Kidney (tissue), 13 donors: ENCODE measurements at regions not wholly inside any gene's neighbourhood (a gene's known extent, or its start where the extent isn't known, plus 50 kb on each side); places are given as distances from the start of the nearest gene placed in this dataset.

Source experiments
- DNase-seq, 5 donors: peaks; one replicate each; pipeline ENCODE4 v3.0.0-alpha.2; 2013 to 2020
- FAIRE-seq: peaks from 2 replicates; lab custom pipeline; 2012; peaks lifted over from hg19 to GRCh38; lab: Jason Lieb, UNC
- H3K27ac ChIP-seq, 2 donors: one replicate each; pipeline ENCODE4 v1.7.0; 2013; ENCODE audit warnings: low read depth in 2 of 2, low read length in 2 of 2, inconsistent platforms in 1 of 2
- H3K27me3 ChIP-seq: one replicate; pipeline ENCODE4 v1.7.1; 2013; ENCODE audit warnings: low read length, inconsistent platforms; ENCODE audit not compliant: control insufficient read depth, insufficient read depth
- H3K36me3 ChIP-seq, 3 donors: one replicate each; pipeline versions ENCODE4 v1.7.0 to v1.7.1; 2013; ENCODE audit warnings: low read length in 3 of 3, control low read depth in 1 of 3, inconsistent platforms in 1 of 3; ENCODE audit not compliant: insufficient read depth in 3 of 3, control insufficient read depth in 2 of 3
- H3K4me1 ChIP-seq, 3 donors: one replicate each; pipeline versions ENCODE4 v1.7.0 to v1.7.1; 2013; ENCODE audit warnings: low read length in 3 of 3, inconsistent platforms in 1 of 3, low read depth in 1 of 3; ENCODE audit not compliant: control insufficient read depth in 2 of 3, insufficient read depth in 2 of 3
- H3K4me3 ChIP-seq, 3 donors: one replicate each; pipeline versions ENCODE4 v1.7.0 to v1.8.1; 2013; ENCODE audit warnings: low read length in 3 of 3, control low read depth in 1 of 3, inconsistent platforms in 1 of 3
- H3K9ac ChIP-seq, 3 donors: one replicate each; pipeline versions ENCODE4 v1.7.0 to v1.7.1; 2013; ENCODE audit warnings: low read length in 3 of 3, control low read depth in 1 of 3, inconsistent platforms in 1 of 3
- H3K9me3 ChIP-seq, 3 donors: one replicate each; pipeline versions ENCODE4 v1.7.0 to v1.7.1; 2013; ENCODE audit warnings: low read length in 3 of 3, control low read depth in 1 of 3, inconsistent platforms in 1 of 3; ENCODE audit not compliant: control insufficient read depth in 2 of 3, insufficient read depth in 1 of 3
- CTCF ChIP-seq: IDR thresholded peaks from 3 replicates; pipeline ENCODE4 v1.5.1; 2012; ENCODE audit warnings: mild to moderate bottlenecking, moderate library complexity, borderline replicate concordance; ENCODE audit not compliant: insufficient read depth; ENCODE audit errors: extremely low read depth
- intact Hi-C: fragments of 100-400 bp; cut with DNase I; formaldehyde crosslinking; loops from one replicate; pipeline ENCODE4 v1.11.1; 2022
- donor health status: control.
- donor health status: control.
- donor health status: control.
- donor health status: control.
- donor health status: control.
- donor health status: DM: yes; HTN: yes; CAD: no.
- donor health status: Normal renal cell carcinoma (clear cell type).

DNA sequence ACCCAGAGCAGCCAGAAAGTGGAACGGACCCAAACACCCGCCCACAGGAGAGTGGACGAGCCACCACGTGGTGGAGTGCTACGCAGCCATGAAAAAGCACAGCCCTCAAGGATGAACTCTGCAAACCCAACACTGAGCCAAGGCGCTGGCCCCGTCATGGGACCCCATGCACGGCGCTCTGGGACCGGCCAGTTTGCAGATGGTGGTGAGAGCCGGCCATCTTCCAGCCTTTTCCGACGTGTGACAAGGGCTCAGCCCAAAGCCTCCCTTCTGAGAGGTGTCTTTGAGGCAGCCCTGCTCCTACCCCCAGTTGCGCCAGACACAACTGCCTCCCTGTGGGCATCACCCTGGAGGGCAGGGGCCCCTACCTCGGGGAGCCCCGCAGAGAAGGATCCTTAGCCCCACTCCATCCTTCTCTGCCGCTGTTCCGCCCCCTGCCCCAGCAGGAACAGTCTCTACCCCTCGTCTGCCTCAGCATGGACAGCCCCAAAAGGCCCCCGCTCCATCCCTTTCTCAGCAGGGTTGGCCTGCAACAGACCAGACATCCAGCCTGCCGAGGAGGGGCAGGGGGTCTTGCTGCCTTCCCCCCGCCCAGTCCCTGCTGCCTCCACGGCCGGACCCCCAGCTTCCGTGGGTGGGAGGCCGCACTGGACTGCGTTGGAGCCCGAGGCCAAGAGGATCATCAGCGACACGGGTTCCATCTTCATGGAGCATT, 75.7 kb downstream of the MICALL2 start:
- intact Hi-C loops = no loop called here
- Histone ChIP-seq H3K27me3 (peaks cover 4% of the 10 kb centered on the region), H3K9ac (no peak overlapping the region), H3K4me3 (no peak overlapping the region), H3K36me3 (no peaks in the 10 kb centered on the region), H3K9me3 (no peaks in the 10 kb centered on the region), H3K4me1 (no peaks in the 10 kb centered on the region), H3K27ac (no peak overlapping the region)
- no peak for DNase-seq
- FAIRE-seq = no peak
- no peak for TF ChIP-seq CTCF

DNA sequence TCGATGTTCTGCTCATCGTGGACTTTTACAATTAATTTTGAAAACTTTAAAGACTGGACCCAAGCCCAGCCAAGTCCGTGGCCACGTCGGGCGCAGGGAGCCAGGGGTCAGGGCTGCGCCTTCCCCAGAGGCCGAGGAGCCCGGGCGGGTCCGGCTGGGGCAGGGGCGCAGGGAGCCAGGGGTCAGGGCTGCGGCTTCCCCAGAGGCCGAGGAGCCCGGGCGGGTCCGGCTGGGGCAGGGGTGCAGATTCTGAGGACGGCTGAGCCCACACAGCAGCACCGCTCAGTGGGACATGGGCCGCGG, 75.2 kb downstream of the MICALL2 start:
- Histone ChIP-seq H3K9me3 (no peaks in the 10 kb centered on the region), H3K4me1 (no peaks in the 10 kb centered on the region), H3K4me3 (no peak overlapping the region), H3K9ac (no peak overlapping the region), H3K27me3 (peaks cover 3% of the 10 kb centered on the region), H3K36me3 (no peaks in the 10 kb centered on the region), H3K27ac (no peak overlapping the region)
- intact Hi-C loops = no loop called here
- no peak for TF ChIP-seq CTCF
- FAIRE-seq (no peak), DNase-seq (no peak)
